Ureter (tissue), 1 donor: ENCODE measurements at regions not wholly inside any gene's neighbourhood (a gene's known extent, or its start where the extent isn't known, plus 50 kb on each side); places are given as distances from the start of the nearest gene placed in this dataset.
A peak's percentile ranks its signal among the peaks of the same experiment; 100 is the strongest.

Experiments
- DNase-seq: peaks from one replicate; pipeline ENCODE4 v3.0.0-alpha.2; 2020; ENCODE audit warnings: low spot score
- donor health status: DM: yes; HTN: yes; CAD: no.

GRCh38 chr17:79220201-79220712 is 145.6 kb downstream of the ENGASE start:
- no peak for DNase-seq

GRCh38 chr17:79219208-79219935 is 144.7 kb downstream of the ENGASE start:
- no peak for DNase-seq

DNA sequence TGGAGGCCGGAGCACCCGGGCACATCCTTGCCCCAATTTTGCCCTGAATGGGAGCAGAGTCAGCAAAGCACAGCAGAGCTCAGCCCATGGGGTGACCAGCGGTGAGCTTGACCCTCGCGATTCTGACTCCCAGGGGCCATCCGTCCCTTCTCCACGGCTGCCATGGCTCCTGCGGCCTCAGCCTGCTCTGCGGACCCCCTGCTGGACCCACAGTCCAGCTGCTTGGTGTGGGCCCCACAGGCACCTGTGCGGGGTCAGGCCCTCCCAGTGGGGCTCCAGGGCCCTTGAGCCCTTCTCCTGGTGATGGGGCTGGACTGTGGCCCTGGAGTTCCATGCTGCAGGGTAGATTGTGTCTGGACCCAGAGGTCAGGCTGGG is 144.2 kb downstream of the ENGASE start:
- no peak for DNase-seq

DNA sequence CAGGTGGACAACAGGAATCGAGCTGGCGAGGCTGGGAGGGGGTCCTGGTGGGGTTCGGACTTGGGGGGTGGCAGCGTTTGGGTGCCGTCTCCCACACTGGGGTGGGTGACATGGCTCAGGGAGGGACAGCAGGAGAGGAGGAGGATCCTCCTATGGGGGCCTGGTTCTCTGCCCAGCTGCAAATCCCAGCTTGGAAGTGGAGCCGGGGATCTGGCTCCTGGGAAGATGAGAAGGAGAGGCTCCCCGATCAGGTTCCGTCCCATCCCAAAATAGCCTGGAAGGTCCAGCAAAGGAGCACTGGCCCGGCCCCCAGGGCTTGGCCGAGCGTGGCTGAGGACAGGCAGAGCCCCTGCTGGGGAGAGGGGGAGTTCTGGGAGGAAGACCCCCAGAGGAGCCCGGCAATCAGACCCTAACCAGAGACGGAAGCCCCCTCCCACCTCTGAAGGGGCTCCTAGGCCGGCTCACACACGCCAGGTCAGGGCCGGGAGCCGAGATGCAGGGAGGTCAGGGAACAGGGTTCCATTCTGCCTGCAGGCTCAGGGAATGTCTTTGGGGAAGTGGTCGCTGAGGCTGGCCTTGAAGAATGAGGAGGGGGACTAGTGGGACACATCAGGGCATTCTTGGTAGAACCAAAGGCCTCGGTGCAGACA is 143.7 kb downstream of the ENGASE start:
- DNase-seq = no peak

GRCh38 chr17:79217473-79218135 is 143.0 kb downstream of the ENGASE start:
- DNase-seq = peak; percentile 48

- no peak for DNase-seq
Observed at GRCh38 chr17:79216826-79217225, 142.2 kb downstream of the ENGASE start.

DNA sequence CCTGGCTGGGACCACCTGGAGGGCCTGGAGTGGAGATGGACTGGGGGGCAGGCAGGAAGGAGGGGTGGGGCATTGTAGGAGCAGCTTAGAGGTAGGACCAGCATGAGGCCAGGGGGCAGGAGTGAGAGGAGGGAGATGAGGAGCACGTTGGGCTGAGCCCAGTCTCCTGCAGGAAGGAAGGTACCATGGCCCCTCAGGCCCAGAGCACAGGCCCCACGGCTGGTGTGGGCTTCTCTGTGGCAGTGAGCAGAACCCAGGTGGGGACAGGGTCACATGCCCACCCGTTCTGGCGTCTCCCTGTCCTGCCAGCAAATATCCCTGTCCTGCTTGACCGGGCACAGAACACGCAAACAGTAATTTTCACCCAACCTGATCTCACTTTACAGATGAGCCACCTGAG is 141.8 kb downstream of the ENGASE start:
- DNase-seq = no peak

DNA sequence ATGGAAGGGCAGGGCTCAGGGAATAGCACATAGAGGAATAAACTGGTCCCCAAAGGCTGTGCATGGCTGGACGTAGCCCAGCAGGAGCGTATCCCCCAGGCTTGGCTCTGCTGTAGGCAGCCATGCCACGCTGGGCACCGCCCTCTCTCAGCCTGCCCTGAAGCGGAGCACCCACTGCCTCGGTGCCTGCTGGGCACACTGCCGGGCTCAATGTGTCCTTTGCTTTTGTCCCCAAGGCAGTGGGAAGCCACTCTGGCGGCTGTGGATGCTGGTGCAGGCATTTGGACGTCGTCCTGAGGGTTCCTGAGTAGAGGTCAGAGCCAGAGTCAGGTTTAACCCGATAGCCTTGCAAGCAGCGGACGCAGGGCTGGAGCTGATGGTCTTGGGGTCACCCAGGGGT is 141.0 kb downstream of the ENGASE start:
- DNase-seq = no peak

- no peak for DNase-seq
Observed at GRCh38 chr17:79214940-79215604, 140.4 kb downstream of the ENGASE start.

DNA sequence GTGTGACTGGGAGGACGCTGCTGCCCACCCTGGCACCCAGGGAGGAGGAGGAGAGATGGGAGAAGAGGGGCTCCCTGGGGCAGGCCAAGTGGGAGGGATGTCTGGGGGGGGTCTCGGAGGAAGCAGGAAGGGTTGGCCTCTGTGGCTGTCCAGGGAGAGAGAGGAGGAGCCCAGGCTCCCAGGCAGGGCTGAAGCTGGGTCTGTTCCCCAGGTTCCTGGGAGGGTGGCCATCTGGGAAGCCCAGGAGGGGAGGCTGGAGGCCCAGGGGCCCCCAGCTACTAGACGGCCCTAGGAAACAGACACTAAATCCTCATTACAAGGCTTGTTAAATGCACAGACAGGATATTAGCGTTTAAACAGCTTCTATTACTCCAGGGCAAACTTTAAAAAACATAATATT is 139.8 kb downstream of the ENGASE start:
- DNase-seq = no peak

GRCh38 chr17:79213305-79213704 is 138.7 kb downstream of the ENGASE start:
- no peak for DNase-seq

- no peak for DNase-seq
Observed at GRCh38 chr17:79212149-79213087, 137.8 kb downstream of the ENGASE start.

DNA sequence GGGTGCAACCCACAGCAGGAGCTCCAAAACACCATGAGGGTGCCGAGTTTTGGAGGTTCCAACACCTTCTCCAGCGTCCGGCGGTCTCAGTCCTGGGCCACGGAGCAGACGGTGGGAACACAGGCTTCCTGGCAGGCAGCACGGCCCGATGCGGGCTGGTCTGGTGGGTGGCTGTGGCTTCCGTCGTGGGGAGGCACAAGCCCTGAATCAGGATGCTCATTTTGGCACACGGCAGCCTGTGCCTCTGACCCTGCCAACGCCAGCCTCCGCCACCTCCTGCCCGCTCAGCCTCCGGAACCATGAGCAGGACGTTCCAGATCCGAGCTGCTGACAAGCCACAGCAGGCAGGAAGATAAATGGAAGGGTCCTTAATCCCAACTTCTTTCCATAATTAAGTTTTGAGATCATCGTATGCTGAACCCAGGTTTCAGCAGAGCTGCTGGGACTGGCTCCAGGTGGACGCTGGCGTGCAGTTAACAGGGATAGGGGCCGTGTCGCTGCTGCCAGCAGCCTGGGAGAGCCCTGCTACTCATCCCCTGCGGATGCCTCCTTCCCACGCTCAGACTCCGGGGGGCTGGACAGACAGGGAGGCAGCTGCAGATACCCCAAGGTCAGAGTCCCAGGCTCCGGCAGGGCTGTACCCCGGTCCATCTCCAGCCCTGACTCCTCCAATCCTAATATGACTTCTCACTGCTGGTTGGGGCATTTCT is 136.6 kb downstream of the ENGASE start:
- no peak for DNase-seq

- DNase-seq = no peak
Observed at GRCh38 chr17:79210638-79211037, 136.0 kb downstream of the ENGASE start.

DNA sequence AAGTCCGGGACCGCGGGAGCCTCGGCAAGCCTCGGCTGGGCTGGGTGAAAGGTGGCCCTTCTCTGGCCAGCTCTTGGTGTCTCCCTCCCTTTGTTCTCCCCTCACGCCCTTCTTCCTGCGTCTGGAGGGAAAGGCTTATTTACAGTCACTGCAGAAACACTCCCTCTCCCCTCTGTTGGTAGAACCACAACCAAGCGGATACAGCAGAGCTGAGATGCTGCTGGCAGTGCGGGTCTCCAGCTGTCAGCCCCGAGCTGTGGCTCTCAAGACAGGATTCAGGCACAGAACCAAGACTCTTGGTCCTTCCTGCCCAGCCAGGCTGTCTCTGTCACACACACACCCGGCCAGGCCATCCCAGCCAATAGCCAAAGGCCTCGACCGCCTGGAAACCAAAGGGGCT is 133.3 kb downstream of the ENGASE start:
- no peak for DNase-seq

GRCh38 chr17:79205688-79206205 is 131.1 kb downstream of the ENGASE start:
- no peak for DNase-seq

DNA sequence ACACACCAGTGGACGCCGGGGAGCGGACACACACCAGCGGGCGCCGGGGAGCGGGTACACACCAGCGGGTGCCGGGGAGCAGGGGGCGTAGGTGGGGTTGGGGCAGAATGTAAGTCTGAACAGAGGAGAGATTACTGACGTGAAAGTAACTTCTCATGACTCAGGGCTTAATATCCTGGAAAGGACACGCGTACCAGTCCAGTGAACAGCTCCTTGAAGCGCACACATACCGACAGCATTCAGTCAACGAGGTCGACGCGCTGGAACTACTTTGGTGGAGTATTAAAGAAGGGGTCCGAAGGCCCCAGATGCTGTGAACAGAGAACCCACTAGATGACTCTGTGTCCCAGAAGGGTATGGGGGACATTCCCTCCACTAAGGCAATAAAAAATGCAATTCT is 129.6 kb downstream of the ENGASE start:
- no peak for DNase-seq

DNA sequence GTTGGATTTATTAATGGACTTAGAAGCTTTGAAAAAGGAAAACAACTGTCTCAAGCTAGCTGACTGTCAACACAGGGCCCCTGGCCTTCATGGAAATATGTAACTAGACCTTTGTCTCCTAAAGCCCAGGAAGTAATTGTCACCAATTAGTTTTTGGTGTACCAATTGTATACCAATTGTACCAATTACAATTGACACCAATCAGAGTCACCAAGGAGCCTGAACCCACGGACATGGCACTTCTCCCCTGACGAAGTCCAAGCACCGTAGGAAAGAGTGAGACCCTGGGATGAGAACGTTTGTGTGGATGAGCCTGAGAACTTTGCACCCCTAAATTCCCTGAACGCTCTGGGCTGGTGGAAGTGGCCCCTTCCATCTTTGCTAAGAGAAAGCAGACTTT is 129.0 kb downstream of the ENGASE start:
- DNase-seq = no peak

DNA sequence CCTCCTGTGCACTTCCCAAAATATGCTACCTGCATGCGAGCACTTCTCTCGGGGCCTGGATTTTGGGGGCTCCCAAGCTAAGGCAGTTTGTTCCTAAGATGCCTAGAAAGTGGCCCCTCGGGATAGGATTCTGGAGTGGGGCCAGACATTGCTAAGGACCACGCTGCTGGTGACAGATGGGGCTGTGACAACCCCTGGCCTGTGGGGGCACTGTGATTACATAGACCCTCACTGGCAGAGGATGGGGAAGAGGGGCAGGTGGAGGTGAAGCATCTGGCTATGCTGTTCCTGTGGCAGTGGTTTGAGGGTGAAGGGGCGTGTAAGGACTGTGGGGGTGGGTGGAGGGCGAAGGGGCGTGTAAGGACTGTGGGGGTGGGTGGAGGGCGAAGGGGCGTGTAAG is 128.4 kb downstream of the ENGASE start:
- no peak for DNase-seq

DNA sequence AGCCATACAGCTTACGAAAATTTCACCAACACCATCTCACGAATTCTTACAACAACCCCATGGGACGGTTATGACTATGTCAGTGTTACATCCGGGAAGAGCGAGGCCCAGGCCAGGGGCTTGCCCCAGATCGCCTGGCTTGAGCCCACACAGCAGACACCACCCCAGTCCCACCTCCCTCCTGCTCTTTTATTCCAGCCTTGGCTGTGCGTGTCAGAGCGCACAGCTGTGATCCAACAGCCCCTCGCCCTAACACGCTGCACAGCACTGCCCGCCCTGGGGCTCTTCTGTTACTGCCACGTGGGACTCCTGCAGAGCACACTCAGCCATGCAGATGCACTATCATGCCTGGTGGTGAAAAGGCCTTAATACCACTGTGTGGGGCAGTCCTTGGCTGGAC is 127.9 kb downstream of the ENGASE start:
- no peak for DNase-seq
